ENCODE measurements at regions not wholly inside any gene's neighbourhood (a gene's known extent, or its start where the extent isn't known, plus 50 kb on each side); places are given as distances from the start of the nearest gene placed in this dataset.

DNA sequence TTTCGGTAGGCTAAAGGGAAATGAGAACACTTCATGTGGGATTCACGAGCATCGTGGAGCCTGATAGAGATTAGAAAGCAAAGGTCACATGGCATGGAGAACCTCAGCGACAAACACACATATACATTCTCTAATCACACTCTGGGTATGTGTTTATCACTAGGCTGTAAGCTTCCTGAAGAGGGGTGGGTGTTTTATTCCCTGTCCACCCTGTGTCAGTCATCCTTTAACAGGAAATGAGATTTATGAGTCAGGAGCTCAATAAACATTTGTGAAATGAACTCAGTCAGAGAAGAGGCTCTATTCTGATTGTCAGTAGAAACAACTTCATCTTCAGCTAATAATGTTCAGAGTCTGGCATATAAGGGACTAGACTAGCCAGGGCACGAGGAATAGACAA lies 71.7 kb upstream of the EIF3M start:
- DNase-seq = no peak
- no peak for TF ChIP-seq POLR2A (IDR thresholded peaks at IDR 0.05)
- TF ChIP-seq, protein P1, sequence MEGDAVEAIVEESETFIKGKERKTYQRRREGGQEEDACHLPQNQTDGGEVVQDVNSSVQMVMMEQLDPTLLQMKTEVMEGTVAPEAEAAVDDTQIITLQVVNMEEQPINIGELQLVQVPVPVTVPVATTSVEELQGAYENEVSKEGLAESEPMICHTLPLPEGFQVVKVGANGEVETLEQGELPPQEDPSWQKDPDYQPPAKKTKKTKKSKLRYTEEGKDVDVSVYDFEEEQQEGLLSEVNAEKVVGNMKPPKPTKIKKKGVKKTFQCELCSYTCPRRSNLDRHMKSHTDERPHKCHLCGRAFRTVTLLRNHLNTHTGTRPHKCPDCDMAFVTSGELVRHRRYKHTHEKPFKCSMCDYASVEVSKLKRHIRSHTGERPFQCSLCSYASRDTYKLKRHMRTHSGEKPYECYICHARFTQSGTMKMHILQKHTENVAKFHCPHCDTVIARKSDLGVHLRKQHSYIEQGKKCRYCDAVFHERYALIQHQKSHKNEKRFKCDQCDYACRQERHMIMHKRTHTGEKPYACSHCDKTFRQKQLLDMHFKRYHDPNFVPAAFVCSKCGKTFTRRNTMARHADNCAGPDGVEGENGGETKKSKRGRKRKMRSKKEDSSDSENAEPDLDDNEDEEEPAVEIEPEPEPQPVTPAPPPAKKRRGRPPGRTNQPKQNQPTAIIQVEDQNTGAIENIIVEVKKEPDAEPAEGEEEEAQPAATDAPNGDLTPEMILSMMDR (IDR thresholded peaks at IDR 0.05) = no peak
- H3K27me3 ChIP-seq = no peaks in the 10 kb centered on the region
- no peak overlapping the region for H3K27ac ChIP-seq
- H3K36me3 ChIP-seq (ENCODE audit: low read depth, missing control alignments) = no peaks in the 10 kb centered on the region
- no peaks in the 10 kb centered on the region for H3K9me3 ChIP-seq
- H3K4me3 ChIP-seq = no peak overlapping the region
- peaks cover 5% of the 10 kb centered on the region for H3K4me1 ChIP-seq
- 54 to 66% methylated on average over 5 of the region's 5 CpGs for WGBS, 2 donors
- intact Hi-C loops (cut with DNase I; ENCODE audit: low total_unique reads) = no loop called here

DNA sequence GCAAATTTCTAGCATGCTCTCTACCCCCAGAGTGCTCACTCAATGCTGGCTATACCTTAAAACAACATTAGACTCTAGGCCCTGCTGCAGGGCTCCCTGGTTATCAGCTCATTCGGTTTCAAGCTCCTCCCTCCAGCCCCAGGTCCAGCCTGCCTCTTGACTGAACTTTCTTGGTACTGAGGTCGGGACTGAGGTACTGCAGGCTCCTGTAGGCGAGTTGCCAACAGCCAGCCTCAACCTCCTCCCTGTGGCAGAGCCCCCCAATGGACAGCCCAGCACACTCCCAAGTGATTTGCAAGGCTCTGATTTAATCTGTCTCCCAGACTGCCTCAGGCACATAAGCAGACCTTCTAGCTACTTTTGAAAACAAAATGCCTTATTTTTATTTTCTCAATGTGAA lies 73.6 kb upstream of the EIF3M start:
- Histone ChIP-seq H3K27ac (no peak overlapping the region), H3K4me3 (no peak overlapping the region), H3K9me3 (no peaks in the 10 kb centered on the region), H3K4me1 (peaks cover 5% of the 10 kb centered on the region), H3K27me3 (no peaks in the 10 kb centered on the region), H3K36me3 (ENCODE audit: low read depth, missing control alignments) (no peaks in the 10 kb centered on the region)
- DNase-seq = no peak
- WGBS, 2 donors = 72 to 82% methylated on average over 3 of the region's 3 CpGs
- no peak for TF ChIP-seq POLR2A (IDR thresholded peaks at IDR 0.05)
- TF ChIP-seq, protein P1 (IDR thresholded peaks at IDR 0.05) = no peak
- intact Hi-C loops (cut with DNase I; ENCODE audit: low total_unique reads) = no loop called here

DNA sequence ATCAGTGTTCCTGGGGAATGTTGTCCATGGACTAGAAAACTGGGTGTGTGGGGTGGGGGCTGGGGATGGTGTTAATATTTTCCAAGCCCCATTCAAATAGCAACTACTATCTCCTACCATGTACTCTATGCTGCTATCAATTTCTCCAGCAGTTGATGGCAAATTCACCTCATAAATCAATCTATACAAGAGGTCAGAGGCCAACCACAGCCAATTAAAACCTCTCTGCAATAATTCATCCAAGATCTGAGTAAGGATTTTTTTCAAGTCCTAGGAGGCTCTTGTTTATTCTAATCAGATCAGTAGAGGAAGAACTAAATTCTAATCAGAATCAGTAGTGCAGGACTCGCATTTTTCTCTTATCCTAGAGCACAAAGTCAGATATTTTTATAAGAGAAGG lies 73.4 kb upstream of the WT1 start:
- TF ChIP-seq, protein P1 (IDR thresholded peaks at IDR 0.05) = no peak
- TF ChIP-seq POLR2A (IDR thresholded peaks at IDR 0.05) = no peak
- no peaks in the 10 kb centered on the region for H3K27me3 ChIP-seq
- DNase-seq = no peak
- H3K4me1 ChIP-seq = peaks cover 5% of the 10 kb centered on the region
- no peaks in the 10 kb centered on the region for H3K9me3 ChIP-seq
- no peak overlapping the region for H3K4me3 ChIP-seq
- no peaks in the 10 kb centered on the region for H3K36me3 ChIP-seq (ENCODE audit: low read depth, missing control alignments)
- WGBS, 2 donors = 68 to 70% methylated on average over 1 of the region's 1 CpG
- intact Hi-C loops (cut with DNase I; ENCODE audit: low total_unique reads) = no loop called here
- no peak overlapping the region for H3K27ac ChIP-seq

DNA sequence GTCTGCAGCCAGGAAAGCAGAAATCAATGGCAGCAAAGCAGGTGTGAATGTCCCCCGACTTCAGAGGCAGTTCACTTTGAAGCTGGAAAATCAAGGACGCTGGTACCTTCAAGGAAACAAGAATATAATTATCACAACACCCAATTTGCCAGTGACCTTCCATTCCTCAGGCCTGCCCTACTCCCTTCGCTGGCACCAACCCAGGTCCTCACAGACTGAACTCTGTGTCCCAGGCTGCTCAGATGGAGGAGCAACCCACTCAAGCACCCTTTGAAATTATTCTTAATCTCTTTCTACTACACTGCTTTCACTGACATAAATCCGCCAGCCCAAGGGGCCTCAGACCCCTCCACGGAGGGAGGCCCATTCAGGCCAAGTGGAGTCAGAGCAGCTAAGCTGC lies 64.7 kb upstream of the WT1 start:
- peak; percentile 79 for DNase-seq
- H3K4me3 ChIP-seq = no peak overlapping the region
- intact Hi-C loops (cut with DNase I; ENCODE audit: low total_unique reads) = no loop called here
- H3K4me1 ChIP-seq = peaks cover 9% of the 10 kb centered on the region
- H3K27ac ChIP-seq = no peak overlapping the region
- WGBS, 2 donors = 32 to 46% methylated on average over 5 of the region's 5 CpGs
- no peaks in the 10 kb centered on the region for H3K27me3 ChIP-seq
- TF ChIP-seq POLR2A (IDR thresholded peaks at IDR 0.05) = no peak
- TF ChIP-seq, protein P1 (IDR thresholded peaks at IDR 0.05) = no peak
- H3K36me3 ChIP-seq (ENCODE audit: low read depth, missing control alignments) = no peaks in the 10 kb centered on the region
- H3K9me3 ChIP-seq = no peaks in the 10 kb centered on the region

DNA sequence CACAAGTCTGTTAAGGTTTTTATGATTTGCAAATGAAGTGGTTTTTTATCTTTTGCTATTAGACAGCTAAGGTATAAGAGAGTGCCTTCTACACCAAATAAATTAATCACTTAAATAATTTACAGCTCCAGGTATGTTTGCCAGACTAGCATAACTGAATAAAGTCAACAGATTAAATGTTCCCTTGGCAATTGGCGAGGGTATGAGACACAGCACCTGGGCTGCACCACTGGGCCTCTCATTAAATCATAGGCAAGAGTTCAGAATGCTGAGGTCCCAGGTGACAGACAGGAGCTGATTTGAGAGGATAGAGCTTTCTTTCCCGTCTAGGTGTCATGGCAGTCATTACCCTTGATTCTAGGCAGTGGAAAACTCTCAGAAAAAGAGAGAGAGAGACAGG lies 62.6 kb upstream of the WT1 start:
- H3K36me3 ChIP-seq (ENCODE audit: low read depth, missing control alignments) = no peaks in the 10 kb centered on the region
- intact Hi-C loops (cut with DNase I; ENCODE audit: low total_unique reads) = no loop called here
- no peak overlapping the region for H3K4me3 ChIP-seq
- no peak overlapping the region for H3K27ac ChIP-seq
- no peaks in the 10 kb centered on the region for H3K9me3 ChIP-seq
- DNase-seq = no peak
- peaks cover 9% of the 10 kb centered on the region for H3K4me1 ChIP-seq
- WGBS, 2 donors = 77 to 81% methylated on average over 2 of the region's 2 CpGs
- TF ChIP-seq POLR2A (IDR thresholded peaks at IDR 0.05) = no peak
- TF ChIP-seq, protein P1 (IDR thresholded peaks at IDR 0.05) = no peak
- H3K27me3 ChIP-seq = no peaks in the 10 kb centered on the region

Measured in testis (tissue), 2 donors.